HEK293 (cell line): ENCODE measurements at regions not wholly inside any gene's neighbourhood (a gene's known extent, or its start where the extent isn't known, plus 50 kb on each side); places are given as distances from the start of the nearest gene placed in this dataset.

ENCODE experiments used
- CTCF ChIA-PET: fragments of 350-600 bp; formaldehyde crosslinking; extraction: SDS; loops from one replicate; lab custom pipeline; 2021; ENCODE audit warnings: antibody characterized with exemption; lab: Yijun Ruan, JAX
- POLR2A ChIA-PET: fragments of 300-600 bp; formaldehyde crosslinking; extraction: SDS; loops from one replicate; lab custom pipeline; 2020; ENCODE audit warnings: antibody characterized with exemption, inconsistent platforms; lab: Yijun Ruan, JAX
- H3K27ac ChIP-seq: fragments of 200-500 bp; sonication (Bioruptor generic); 2 replicates; pipeline ENCODE4 v1.5.1; 2014; ENCODE audit warnings: low read depth, low read length, control low read depth, inconsistent platforms; ENCODE audit errors: extremely low read depth
- H3K36me3 ChIP-seq, 2 experiments: fragments of 200-500 bp in 1 of 2; sonication (Bioruptor generic) in 1 of 2; 1 replicate in 1 of 2; 2 replicates in 1 of 2; pipeline ENCODE4 v1.5.1; 2014 to 2017; ENCODE audit warnings: inconsistent platforms in 2 of 2, low read length in 2 of 2; ENCODE audit not compliant: control insufficient read depth in 2 of 2, insufficient read depth in 1 of 2
- H3K4me1 ChIP-seq: fragments of 200-500 bp; sonication (Bioruptor generic); 2 replicates; pipeline ENCODE4 v1.5.1; 2014; ENCODE audit warnings: mild to moderate bottlenecking, low read length, inconsistent platforms; ENCODE audit not compliant: control insufficient read depth, insufficient read depth
- H3K4me3 ChIP-seq: 2 replicates; pipeline ENCODE4 v1.5.1; 2011; ENCODE audit warnings: low read depth, mild to moderate bottlenecking, control low read depth, low read length, moderate library complexity
- H3K9me3 ChIP-seq: fragments of 200-500 bp; sonication (Bioruptor generic); 2 replicates; pipeline ENCODE4 v1.5.1; 2014; ENCODE audit warnings: low read depth, low read length, inconsistent platforms; ENCODE audit not compliant: control insufficient read depth, insufficient read depth
- ATF2 ChIP-seq: fragments of 450-650 bp; formaldehyde crosslinking; IDR thresholded peaks from 2 replicates; pipeline ENCODE4 v1.5.1; 2016; ENCODE audit warnings: missing biosample characterization, missing genetic modification characterization, low read depth
- EGR2 ChIP-seq: fragments of 450-650 bp; formaldehyde crosslinking; IDR thresholded peaks from 2 replicates; pipeline ENCODE4 v1.5.1; 2016; ENCODE audit warnings: low read depth, missing biosample characterization, missing genetic modification characterization
- FEZF1 ChIP-seq: fragments of 450-650 bp; formaldehyde crosslinking; IDR thresholded peaks from 2 replicates; pipeline ENCODE4 v1.5.1; 2016; ENCODE audit warnings: missing biosample characterization, missing genetic modification characterization
- GLIS1 ChIP-seq: fragments of 450-650 bp; formaldehyde crosslinking; IDR thresholded peaks from 2 replicates; pipeline ENCODE4 v1.5.1; 2016; ENCODE audit warnings: missing biosample characterization, missing genetic modification characterization
- MYNN ChIP-seq: fragments of 450-650 bp; formaldehyde crosslinking; IDR thresholded peaks from 2 replicates; pipeline ENCODE4 v1.5.1; 2016; ENCODE audit warnings: missing biosample characterization, missing genetic modification characterization, borderline replicate concordance
- ZBTB7A ChIP-seq: fragments of 450-650 bp; formaldehyde crosslinking; IDR thresholded peaks from 2 replicates; pipeline ENCODE4 v1.5.1; 2016; ENCODE audit warnings: low read depth, missing biosample characterization, missing genetic modification characterization
- ZFHX2 ChIP-seq: fragments of 450-650 bp; formaldehyde crosslinking; conservative IDR thresholded peaks from 2 replicates; pipeline ENCODE4 v1.5.1; 2016; ENCODE audit warnings: missing biosample characterization, missing genetic modification characterization
- ZIC2 ChIP-seq: fragments of 450-650 bp; formaldehyde crosslinking; IDR thresholded peaks from 2 replicates; pipeline ENCODE4 v1.5.1; 2016; ENCODE audit warnings: missing biosample characterization, missing genetic modification characterization
- ZNF362 ChIP-seq: fragments of 450-650 bp; formaldehyde crosslinking; IDR thresholded peaks from 2 replicates; pipeline ENCODE4 v1.5.1; 2016; ENCODE audit warnings: missing biosample characterization, missing genetic modification characterization
- ZNF366 ChIP-seq: fragments of 450-650 bp; formaldehyde crosslinking; conservative IDR thresholded peaks from 2 replicates; pipeline ENCODE4 v1.5.1; 2016; ENCODE audit warnings: missing biosample characterization, missing genetic modification characterization
- ZNF394 ChIP-seq: fragments of 450-650 bp; formaldehyde crosslinking; IDR thresholded peaks from 2 replicates; pipeline ENCODE4 v1.5.1; 2016; ENCODE audit warnings: missing biosample characterization, missing genetic modification characterization, mild to moderate bottlenecking, moderate library complexity, borderline replicate concordance
- ZNF473 ChIP-seq: fragments of 450-650 bp; formaldehyde crosslinking; IDR thresholded peaks from 2 replicates; pipeline ENCODE4 v1.5.1; 2017; ENCODE audit warnings: missing biosample characterization, missing genetic modification characterization
- ZNF514 ChIP-seq: fragments of 450-650 bp; formaldehyde crosslinking; IDR thresholded peaks from 2 replicates; pipeline ENCODE4 v1.5.1; 2016; ENCODE audit warnings: missing biosample characterization, missing genetic modification characterization
- ZNF600 ChIP-seq: fragments of 450-650 bp; formaldehyde crosslinking; IDR thresholded peaks from 2 replicates; pipeline ENCODE4 v1.5.1; 2016; ENCODE audit warnings: missing biosample characterization, missing genetic modification characterization
- ZNF610 ChIP-seq: fragments of 450-650 bp; formaldehyde crosslinking; IDR thresholded peaks from 2 replicates; pipeline ENCODE4 v1.5.1; 2016; ENCODE audit warnings: missing biosample characterization, missing genetic modification characterization, borderline replicate concordance
- ZNF747 ChIP-seq: fragments of 450-650 bp; formaldehyde crosslinking; IDR thresholded peaks from 2 replicates; pipeline ENCODE4 v1.5.1; 2016; ENCODE audit warnings: missing biosample characterization, missing genetic modification characterization
- ZNF76 ChIP-seq: fragments of 450-650 bp; formaldehyde crosslinking; IDR thresholded peaks from 2 replicates; pipeline ENCODE4; 2016; ENCODE audit warnings: low read depth, missing biosample characterization, missing genetic modification characterization, borderline replicate concordance
- ZNF791 ChIP-seq: fragments of 450-650 bp; formaldehyde crosslinking; IDR thresholded peaks from 2 replicates; pipeline ENCODE4 v1.5.1; 2016; ENCODE audit warnings: missing biosample characterization, missing genetic modification characterization
- ZNF792 ChIP-seq: fragments of 450-650 bp; formaldehyde crosslinking; IDR thresholded peaks from 2 replicates; pipeline ENCODE4 v1.5.1; 2016; ENCODE audit warnings: missing biosample characterization, missing genetic modification characterization
- ZNF843 ChIP-seq: fragments of 450-650 bp; formaldehyde crosslinking; IDR thresholded peaks from 2 replicates; pipeline ENCODE4 v1.5.1; 2016; ENCODE audit warnings: missing biosample characterization, missing genetic modification characterization
- ZSCAN4 ChIP-seq: fragments of 450-650 bp; formaldehyde crosslinking; IDR thresholded peaks from 2 replicates; pipeline ENCODE4 v1.5.1; 2017; ENCODE audit warnings: missing biosample characterization, missing genetic modification characterization
- TF ChIP-seq, protein P1 (sequence below): fragments of 450-650 bp; formaldehyde crosslinking; IDR thresholded peaks from 2 replicates; pipeline ENCODE4 v1.5.1; 2016; ENCODE audit warnings: missing biosample characterization, missing genetic modification characterization
- TF ChIP-seq, protein P2 (sequence below): fragments of 450-650 bp; formaldehyde crosslinking; IDR thresholded peaks from 2 replicates; pipeline ENCODE4 v1.5.1; 2017; ENCODE audit warnings: missing biosample characterization, missing genetic modification characterization

GRCh38 chr15:70269311-70269911 is 171.7 kb upstream of the TLE3 start:
- H3K4me1 ChIP-seq, result peaks cover 13% of the 10 kb centered on the region
- TF ChIP-seq GLIS1 (tag by site-specific recombination), result no peak
- TF ChIP-seq MYNN, result no peak
- no peak for TF ChIP-seq ZNF366 (tag by site-specific recombination)
- TF ChIP-seq ZNF792 (tag by site-specific recombination), result no peak
- H3K9me3 ChIP-seq, result no peaks in the 10 kb centered on the region
- H3K27ac ChIP-seq, result no peak overlapping the region
- POLR2A ChIA-PET, result interaction anchor here (1.0 kb wide), 1 partner anchor 168 kb away, joined by 4 read pairs; no protein-coding TSS in a partner anchor
- CTCF ChIA-PET, result interaction anchor here (0.9 to 2.1 kb wide), 3 partner anchors 94 to 218 kb away, joined by 3 to 6 read pairs (median 3); no protein-coding TSS in a partner anchor
- no peak overlapping the region for H3K4me3 ChIP-seq
- no peaks in the 10 kb centered on the region for H3K36me3 ChIP-seq

- TF ChIP-seq ZNF394 (tag by site-specific recombination), result no peak
- no peak for TF ChIP-seq ZNF600 (tag by site-specific recombination)
- no peak for TF ChIP-seq ZNF791
- no peak for TF ChIP-seq ZNF610 (tag by site-specific recombination)
- TF ChIP-seq ZSCAN4 (tag by site-specific recombination), result no peak
- peak; percentile 67 for TF ChIP-seq ZIC2 (tag by site-specific recombination)
- TF ChIP-seq ZNF843 (tag by site-specific recombination), result no peak
- peak; percentile 79 for TF ChIP-seq EGR2
- TF ChIP-seq ZFHX2 (tag by site-specific recombination), result peak; percentile 41; the same call in 1 of the 2 replicates
- peaks cover 16% of the 10 kb centered on the region for H3K4me1 ChIP-seq
- no peaks in the 10 kb centered on the region for H3K36me3 ChIP-seq
- CTCF ChIA-PET, result interaction anchor here (0.8 to 2.1 kb wide), 3 partner anchors 54 to 195 kb away, joined by 3 to 6 read pairs (median 3); no protein-coding TSS in a partner anchor
- H3K27ac ChIP-seq, result no peak overlapping the region
- POLR2A ChIA-PET, result interaction anchor here (1.0 to 1.2 kb wide), 2 partner anchors 168 to 169 kb away, joined by 4 read pairs; no protein-coding TSS in a partner anchor
- H3K9me3 ChIP-seq, result no peaks in the 10 kb centered on the region
- no peak overlapping the region for H3K4me3 ChIP-seq
Observed at GRCh38 chr15:70268698-70269251, 171.1 kb upstream of the TLE3 start.

DNA sequence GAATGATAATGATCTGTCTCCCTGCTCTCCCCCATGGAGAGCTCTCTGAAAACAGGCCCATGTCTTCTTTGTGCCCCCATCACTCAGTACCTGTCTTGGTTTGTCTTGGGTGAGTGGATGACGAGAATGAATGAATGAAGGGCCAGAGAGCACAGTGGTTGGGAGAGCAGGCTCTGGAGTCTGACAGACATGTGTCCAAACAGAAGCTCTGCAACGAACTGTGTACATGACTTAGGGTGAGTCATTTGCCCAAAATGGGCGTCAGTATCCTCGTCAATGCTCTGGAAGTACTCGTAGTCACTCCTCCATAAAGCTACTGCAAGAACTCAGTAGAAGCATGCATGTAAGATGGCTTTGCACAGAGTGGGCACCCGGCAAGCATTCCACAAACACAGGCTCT is 170.2 kb upstream of the TLE3 start:
- CTCF ChIA-PET, result interaction anchor here (0.8 to 1.0 kb wide), 2 partner anchors 53 to 166 kb away, joined by 3 read pairs; no protein-coding TSS in a partner anchor

More for the DNA sequence above, 170.2 kb upstream of the TLE3 start:
- Histone ChIP-seq H3K36me3 (no peaks in the 10 kb centered on the region), H3K27ac (no peak overlapping the region), H3K4me1 (peaks cover 19% of the 10 kb centered on the region), H3K9me3 (no peaks in the 10 kb centered on the region), H3K4me3 (no peak overlapping the region)
- POLR2A ChIA-PET, result interaction anchor here (1.2 kb wide), 1 partner anchor 168 kb away, joined by 4 read pairs; no protein-coding TSS in a partner anchor
- TF ChIP-seq ZNF514 (tag by site-specific recombination), result no peak
- no peak for TF ChIP-seq ZNF473
- TF ChIP-seq ATF2, result no peak
- no peak for TF ChIP-seq ZNF747 (tag by site-specific recombination)
- TF ChIP-seq, protein P1, sequence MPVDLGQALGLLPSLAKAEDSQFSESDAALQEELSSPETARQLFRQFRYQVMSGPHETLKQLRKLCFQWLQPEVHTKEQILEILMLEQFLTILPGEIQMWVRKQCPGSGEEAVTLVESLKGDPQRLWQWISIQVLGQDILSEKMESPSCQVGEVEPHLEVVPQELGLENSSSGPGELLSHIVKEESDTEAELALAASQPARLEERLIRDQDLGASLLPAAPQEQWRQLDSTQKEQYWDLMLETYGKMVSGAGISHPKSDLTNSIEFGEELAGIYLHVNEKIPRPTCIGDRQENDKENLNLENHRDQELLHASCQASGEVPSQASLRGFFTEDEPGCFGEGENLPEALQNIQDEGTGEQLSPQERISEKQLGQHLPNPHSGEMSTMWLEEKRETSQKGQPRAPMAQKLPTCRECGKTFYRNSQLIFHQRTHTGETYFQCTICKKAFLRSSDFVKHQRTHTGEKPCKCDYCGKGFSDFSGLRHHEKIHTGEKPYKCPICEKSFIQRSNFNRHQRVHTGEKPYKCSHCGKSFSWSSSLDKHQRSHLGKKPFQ (tag by site-specific recombination), result no peak
- TF ChIP-seq, protein P2, sequence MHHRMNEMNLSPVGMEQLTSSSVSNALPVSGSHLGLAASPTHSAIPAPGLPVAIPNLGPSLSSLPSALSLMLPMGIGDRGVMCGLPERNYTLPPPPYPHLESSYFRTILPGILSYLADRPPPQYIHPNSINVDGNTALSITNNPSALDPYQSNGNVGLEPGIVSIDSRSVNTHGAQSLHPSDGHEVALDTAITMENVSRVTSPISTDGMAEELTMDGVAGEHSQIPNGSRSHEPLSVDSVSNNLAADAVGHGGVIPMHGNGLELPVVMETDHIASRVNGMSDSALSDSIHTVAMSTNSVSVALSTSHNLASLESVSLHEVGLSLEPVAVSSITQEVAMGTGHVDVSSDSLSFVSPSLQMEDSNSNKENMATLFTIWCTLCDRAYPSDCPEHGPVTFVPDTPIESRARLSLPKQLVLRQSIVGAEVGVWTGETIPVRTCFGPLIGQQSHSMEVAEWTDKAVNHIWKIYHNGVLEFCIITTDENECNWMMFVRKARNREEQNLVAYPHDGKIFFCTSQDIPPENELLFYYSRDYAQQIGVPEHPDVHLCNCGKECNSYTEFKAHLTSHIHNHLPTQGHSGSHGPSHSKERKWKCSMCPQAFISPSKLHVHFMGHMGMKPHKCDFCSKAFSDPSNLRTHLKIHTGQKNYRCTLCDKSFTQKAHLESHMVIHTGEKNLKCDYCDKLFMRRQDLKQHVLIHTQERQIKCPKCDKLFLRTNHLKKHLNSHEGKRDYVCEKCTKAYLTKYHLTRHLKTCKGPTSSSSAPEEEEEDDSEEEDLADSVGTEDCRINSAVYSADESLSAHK, result no peak
- no peak for TF ChIP-seq ZNF76
- TF ChIP-seq FEZF1, result no peak
- no peak for TF ChIP-seq ZBTB7A
- TF ChIP-seq ZNF362 (tag by site-specific recombination), result no peak
